HG02678 (cell line): ENCODE measurements at regions not wholly inside any gene's neighbourhood (a gene's known extent, or its start where the extent isn't known, plus 50 kb on each side); places are given as distances from the start of the nearest gene placed in this dataset.
"Not testable (repeated sequence)": the region's sequence is repeated elsewhere in the genome, so short reads cannot be mapped to it uniquely, and the experiment has no call there.

Experiments
- ATAC-seq: cut with Tn5 transposase; IDR thresholded peaks from one replicate; pipeline ENCODE4 v1.9.1; 2021; ENCODE audit warnings: mild to moderate bottlenecking, moderate library complexity; ENCODE audit not compliant: unreplicated experiment

DNA sequence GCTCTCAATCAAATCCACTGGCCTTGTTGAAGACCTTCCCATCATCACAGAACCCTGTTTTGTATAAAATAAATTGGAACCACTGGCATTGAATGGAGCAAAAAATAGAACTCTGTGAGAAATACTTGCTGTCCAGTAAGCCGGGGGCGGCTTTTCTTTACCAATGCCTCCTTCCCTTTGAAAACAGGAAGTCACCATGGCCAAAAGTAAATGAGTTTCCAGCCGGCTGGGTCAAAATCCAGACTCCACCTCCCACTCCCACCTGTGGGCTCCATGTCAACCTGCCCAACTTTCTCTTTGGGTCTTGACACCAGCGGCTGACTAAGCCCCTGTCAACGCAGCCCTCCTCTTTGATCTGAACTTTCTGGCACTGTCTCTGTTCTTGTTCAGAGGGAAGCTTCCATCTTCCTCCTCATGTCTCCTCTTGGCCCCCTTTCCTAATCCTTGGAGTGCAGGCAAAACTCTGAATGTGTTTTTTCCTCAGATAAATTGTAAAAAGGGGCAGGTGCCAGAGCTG is 95.2 kb downstream of the TFAP2C start:
- no peak for ATAC-seq

DNA sequence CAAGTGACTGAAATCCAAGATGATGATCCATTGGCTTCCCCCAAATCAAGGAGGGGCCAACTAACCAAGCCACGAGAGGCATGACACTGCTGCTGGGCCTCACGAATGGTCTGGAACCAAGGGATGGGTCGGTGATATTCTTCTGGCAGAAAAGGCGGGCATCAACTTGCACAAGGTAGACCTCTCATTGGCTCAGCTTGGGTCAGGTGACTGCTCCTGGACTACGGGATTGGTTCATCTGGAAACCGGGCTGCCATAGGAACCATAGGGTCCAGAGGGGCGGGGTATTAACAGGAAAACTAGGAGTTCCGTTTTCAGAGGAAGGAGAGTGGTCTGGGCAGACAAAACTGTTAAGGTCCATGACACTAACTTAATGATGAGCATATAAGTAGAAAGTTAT is 100.9 kb downstream of the TFAP2C start:
- ATAC-seq, result no peak

DNA sequence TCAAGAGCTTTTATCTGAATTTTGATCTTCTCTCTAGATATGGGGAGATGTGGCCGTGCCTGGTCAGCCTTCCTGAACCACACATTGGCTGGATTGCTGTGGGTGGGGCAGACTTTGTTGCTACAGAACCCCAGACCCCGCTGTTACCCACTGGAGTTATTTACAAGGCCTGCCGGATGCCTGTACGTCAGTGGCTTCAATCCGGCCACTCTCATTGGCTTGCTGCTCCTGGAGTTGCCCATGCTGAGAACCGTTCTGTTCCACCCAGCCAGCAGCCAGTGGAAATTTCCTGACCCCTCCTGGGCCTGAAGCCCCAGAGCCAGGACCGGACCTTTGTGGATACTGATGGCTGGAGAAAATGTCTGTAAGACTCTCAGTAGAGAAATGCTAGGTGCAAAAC is 101.9 kb downstream of the TFAP2C start:
- ATAC-seq, result no peak

DNA sequence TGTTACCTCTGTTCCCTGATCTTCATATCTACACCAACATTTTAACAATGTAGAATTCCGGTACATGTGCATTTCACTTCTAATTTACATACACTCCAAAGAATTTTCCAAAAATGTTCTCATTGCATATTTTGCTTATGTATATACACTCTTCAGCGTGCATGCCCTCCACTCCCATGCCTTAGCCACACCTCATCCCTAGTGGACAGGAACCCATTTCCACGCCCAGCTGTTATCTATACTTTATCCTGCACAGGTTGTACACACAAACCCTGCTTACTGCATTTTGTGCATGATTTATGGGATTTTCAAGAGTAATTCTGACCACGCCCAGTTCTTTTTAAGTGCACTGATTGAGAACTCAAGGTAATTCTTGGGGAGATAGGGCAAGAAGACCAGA is 102.4 kb downstream of the TFAP2C start:
- ATAC-seq, result no peak

DNA sequence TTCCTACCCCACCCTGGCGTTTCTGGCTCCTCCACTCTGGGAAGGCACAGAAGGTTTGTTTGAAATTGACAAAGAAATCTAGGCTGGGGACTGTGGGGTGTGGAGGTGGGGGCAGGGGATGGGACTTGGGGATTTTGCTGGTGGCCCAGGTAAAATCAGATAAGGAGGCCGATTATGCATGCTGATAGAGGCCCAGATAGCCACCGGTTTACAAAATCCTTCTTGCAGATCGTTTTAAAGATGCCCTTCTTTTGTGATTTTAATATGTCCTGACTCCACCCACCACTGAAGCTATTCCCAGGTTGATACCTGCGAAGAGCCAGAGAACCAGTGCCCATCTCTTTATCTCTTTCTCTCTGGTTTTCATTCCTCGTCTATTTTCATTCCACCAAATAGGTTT is 104.9 kb downstream of the TFAP2C start:
- ATAC-seq, result no peak

DNA sequence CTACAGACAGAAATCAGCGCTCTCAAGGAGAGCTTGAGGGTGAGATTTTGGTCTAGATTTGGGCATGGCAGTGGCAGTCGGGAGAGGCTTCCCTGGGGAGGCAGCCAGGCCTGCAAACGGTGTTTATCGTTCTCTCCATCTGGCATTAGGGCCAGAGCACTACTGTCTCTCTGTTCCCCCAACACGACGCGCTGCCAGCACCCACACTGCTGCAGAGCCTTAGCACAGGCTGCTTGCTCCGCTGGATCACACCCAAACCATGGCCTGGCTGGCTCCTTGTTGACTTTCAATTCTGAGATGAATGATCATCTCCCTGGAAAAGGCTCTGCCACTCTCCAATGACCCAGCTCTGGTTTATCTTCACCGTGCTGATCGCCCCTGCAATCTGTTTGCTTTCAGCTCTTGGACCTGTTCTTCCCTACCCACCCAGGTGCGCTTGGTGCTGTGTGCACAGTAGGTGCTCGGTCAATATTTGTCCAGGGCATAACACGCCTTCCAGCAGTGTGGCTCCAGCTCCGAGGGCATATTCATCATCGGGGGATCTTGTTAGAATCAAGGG is 106.1 kb downstream of the TFAP2C start:
- no peak for ATAC-seq

DNA sequence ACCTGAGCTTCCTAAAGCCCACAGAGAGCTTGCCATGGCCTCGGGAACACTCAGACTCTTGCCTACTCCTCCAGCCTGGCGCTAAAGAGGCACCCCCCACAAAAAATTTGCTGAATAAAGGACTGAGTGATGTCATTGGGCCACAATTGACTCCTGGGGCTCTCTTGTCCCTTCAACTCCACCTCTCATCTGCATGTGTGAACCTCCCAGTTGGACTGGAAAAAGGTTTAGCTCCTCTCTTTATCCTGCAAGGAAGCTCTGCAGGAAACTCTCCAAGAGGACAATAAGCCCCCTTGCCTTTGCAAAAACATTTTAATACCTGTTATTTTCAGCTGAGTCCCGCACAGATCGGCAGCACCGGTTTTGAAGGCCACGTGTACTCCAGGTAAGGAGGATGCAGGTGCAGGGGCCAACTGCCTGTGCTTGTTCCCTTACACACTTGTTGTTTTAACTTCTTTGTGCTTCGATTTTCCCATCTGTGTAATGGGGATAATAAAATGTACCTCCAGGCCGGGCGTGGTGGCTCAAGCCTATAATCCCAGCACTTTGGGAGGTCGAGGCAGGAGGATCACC is 107.3 kb downstream of the TFAP2C start:
- no peak for ATAC-seq

DNA sequence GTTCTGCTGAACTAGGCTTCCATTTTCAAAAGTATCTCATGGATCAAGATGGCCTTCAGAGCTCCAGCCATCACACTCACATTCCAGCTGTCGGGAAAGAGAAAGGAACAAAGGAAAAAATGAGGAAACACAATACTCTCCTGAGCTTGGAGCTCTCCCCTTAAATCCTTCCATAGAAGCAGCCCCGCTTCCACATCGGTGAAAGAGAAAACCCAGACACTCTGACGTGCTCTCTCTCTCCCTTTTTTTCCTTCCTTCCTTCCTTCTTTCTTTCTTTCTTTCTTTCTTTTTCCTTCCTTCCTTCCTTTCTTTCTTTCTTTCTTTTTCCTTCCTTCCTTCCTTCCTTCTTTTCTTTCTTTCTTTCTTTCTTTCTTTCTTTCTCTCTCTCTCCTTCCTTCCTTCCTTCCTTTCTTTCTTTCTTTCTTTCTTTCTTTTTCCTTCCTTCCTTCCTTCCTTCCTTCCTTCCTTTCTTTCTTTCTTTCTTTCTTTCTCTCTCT is 115.3 kb downstream of the TFAP2C start:
- not testable (repeated sequence) for ATAC-seq

DNA sequence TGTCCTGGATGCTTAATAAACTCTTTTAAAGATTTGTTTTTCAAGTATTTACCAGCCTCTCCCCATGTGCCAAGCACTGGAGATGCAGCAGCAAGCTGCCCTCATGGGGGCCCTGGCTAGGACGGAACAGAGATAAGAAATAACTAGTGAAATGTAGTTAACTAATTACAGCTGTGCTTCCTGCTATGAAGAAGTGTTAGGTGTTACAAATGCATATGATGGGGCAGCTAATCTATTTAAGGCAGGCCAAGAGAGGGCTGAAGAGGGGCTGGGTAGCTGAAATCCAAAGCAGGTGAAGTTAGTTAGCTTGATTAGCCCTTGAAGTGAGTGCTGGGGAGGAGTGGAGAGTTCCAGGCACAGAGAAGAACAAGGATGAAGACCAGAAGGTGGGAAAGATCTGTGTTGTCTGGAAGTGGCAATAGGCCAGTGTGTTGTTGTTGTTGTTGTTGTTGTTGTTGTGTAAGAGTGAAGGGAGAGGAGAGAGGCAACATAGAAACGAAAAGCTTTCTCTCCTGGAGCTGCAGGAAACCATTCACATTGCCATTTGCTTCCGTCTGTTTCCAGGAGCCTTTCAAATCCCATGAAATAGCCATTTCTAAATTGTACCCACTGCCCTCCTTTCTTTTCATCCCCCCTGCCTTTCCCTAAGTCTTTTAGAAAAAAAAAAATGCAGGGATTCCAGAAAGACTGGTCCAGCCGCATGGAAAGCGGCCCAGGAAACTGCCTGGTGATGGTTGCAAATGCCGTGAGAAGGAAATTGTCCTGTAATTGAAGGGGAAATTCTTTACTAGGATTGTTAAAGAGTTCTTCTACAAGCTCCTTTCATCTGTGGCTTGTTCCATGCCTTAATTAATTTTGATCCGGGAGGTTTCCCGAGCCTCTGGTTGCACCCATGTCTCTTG is 119.6 kb downstream of the TFAP2C start:
- ATAC-seq, result no peak

DNA sequence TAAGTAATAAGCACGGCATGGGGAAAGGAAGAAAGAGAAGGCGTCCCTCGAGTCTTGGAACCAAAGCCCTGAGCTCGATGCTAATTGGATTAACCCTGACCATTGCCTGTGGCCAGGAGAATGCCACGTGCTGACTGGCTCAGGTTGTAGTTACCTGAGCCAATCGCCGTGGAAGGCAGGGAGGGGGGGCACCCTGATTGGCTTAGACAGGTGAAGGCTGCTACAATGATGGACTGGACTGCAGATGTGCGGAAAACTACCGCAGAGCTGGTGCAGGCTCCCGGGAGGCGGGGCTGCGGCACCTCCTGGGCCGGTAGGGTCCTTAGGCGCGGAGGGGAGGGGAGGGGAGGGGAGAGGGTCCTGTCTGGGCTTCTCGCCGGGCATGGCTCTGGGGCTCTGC is 121.3 kb downstream of the TFAP2C start:
- no peak for ATAC-seq

DNA sequence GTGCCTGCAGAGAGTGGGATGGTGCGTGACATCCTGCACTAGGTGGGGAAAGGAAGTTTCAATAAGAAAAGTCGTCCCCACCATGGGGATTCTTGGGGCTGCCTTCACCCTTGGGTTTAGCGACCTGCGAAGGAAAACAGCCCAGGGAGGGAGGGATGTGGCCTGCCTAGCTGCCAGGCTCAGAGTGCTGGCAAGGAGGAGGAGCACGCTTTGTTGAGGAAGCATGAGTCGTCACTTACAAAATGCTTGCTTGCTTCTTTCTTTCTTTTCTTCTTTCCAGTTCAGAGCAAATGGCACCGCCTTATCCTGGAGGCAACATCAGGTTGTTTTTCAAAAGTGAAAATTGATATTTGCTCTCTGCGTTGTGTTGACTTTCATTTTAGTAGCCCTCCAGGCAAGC is 123.2 kb downstream of the TFAP2C start:
- no peak for ATAC-seq

DNA sequence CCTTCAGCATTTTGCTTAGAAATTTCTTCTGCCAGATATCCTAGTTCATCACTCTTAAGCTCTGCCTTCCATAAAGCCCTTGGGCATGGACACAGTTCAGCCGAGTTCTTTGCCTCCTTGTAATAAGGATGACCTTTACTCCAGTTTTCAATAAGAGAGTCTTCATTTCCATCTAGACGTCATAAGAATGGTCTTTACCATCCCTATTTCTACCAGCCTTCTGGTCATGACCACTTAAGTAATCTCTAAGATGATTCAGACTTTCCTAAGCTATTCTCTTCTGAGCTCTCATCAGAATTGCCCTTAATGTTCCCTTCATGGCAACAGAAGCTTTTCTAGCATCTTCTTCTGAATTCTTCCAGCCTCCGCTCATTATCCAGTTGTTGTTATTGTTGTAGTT is 126.1 kb downstream of the TFAP2C start:
- no peak for ATAC-seq

DNA sequence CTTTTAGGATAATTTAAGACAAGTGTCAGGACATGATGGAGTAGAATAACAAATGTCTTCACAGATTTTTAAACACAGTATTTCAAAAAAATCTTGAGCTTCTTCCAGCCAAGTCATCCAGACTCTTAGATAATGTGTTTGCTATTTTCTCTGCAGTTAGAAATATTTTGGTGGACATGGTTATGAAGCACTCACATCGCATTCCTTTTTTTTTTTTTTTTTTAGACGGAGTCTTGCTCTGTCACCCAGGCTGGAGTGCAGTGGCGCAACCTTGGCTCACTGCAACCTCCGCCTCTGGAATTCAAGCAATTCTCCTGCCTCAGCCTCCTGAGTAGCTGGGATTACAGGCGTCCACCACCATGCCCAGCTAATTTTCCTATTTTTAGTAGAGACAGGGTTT is 127.6 kb downstream of the TFAP2C start:
- ATAC-seq, result not testable (repeated sequence)

DNA sequence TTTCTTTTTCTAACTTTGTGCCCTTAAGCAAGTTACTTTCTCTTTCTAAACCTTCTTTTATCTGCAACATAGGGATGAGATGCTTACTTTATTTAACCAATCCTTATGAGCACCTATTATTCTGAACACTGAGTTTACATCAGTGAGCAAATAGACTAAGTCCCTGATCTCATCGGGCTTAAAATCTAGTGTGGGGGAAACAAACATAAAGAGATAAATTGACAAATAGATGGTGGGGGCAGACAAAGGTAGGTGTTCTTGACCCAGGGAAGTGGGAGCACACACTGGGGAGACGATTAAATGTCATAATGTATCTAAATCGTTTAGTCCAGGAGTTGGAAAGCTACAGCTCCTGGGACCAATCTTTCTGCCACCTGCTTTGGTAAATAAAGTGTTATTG is 129.6 kb downstream of the TFAP2C start:
- no peak for ATAC-seq

DNA sequence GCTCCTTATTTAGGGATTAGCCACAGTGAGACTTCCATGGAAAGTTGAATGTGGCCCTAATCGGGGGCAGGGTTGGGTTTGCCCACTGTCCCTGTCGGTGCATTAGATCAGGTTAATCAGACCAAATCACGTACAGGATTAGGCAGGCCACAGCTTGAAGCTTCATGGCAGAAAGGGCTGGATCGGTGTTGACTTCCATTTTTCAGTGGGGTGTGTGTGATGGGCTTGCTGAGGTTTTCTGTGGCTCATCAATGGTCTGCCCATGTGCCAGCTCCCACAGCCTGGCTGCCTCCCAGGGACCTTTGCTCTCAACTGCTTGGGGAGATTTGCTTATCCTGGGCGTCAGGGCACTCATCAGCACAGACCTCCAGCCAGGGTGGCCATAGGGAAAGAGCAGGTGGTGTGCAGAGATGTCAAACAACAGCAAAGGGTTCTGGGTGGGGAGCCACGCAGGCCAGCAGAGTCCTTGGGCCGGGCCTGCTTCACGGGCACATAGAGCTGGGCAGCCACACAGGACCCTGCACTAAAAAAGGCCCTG is 130.7 kb downstream of the TFAP2C start:
- no peak for ATAC-seq

DNA sequence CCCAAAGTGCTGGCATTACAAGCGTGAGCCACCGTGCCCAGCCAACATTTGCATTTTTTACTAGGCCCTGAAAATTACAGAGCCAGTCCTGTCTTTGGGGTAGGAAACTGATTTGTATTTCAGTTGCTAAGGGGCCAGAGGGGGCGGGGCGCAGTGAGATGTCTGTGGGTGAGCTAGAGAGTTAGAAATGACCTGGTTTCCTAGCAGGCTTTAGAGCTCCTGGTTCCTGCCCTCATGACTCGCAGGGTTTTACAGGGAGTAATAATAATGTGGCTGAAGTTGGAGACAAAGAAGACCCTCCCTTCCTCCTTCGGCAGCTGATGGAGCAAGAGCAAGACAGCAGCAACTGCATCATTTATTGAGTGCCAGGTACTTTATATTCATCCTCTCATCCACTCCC is 131.5 kb downstream of the TFAP2C start:
- ATAC-seq, result no peak

DNA sequence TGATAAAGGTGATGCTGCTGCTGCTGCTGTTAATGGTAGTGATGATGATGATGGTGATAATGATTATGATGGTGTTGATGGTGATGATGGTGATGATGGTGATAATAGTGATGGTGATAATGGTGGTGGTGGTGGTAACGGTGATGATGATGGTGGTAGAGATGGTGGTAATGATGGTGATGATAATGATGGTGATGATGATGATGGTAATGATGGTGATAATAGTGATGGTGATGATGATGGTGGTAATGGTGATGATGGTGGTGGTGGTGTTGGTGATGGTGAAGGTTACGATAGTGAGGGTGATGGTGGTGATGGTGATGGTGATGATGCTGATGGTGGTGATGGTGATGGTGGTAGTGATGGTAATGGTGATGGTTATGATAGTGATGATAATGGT is 132.3 kb downstream of the TFAP2C start:
- no peak for ATAC-seq

DNA sequence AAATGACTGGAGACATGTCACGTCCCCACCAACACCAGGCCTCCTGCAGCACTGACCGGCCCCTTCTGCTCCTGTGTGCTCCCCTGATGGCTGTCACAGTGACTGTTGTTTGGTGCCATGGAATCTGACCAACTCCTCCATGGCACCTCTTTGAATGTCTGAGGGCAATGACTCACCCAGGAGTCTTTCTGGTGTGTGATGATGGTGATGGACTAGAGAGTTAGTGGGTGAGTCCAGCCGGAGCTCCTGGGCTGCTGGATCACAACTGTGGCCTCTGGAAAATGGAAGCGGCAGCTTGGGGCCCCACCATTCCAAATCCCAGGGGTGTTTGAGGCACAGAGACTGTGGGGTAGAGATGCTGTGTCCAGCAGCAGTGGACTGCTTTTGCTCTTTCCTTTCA is 133.3 kb downstream of the TFAP2C start:
- ATAC-seq, result no peak

DNA sequence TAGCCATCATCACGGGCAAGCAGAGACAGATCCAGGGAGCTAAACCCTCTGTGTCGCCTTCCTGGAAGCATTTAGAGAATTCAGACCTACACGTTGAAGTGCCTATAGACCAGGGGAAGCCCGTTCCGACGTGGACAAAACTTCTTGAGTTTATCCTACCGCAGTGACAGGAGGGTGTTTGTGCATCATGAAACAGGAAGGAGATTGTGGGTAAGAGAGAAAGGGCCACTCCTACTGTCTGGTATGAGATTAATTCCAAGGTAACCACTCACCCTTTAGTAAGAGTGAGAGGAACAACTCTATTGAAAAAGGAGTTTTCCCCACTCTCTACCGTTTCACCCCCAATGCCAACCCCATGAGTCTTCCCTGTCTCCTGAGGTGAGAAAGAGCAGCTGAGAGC is 133.7 kb downstream of the TFAP2C start:
- no peak for ATAC-seq

DNA sequence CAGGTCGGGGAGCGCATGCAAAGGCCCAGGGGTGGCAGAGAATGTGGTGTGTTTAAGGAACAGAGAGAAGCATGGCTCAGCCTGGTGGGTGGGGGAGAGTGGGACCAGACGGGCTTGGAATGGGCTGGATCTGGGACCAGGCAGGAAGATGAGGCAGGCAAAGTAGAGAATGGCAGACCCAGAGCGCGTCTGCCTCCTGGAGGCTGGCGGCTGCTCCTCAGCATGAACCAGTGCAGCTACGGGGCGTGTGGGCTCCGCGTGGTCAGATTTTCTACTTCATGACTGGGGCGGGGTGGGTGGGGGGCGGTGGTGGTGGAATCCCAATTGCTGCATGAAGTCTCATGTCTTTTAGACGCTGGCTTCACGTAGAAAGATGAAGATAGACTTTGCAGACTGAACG is 135.6 kb downstream of the TFAP2C start:
- ATAC-seq, result no peak

DNA sequence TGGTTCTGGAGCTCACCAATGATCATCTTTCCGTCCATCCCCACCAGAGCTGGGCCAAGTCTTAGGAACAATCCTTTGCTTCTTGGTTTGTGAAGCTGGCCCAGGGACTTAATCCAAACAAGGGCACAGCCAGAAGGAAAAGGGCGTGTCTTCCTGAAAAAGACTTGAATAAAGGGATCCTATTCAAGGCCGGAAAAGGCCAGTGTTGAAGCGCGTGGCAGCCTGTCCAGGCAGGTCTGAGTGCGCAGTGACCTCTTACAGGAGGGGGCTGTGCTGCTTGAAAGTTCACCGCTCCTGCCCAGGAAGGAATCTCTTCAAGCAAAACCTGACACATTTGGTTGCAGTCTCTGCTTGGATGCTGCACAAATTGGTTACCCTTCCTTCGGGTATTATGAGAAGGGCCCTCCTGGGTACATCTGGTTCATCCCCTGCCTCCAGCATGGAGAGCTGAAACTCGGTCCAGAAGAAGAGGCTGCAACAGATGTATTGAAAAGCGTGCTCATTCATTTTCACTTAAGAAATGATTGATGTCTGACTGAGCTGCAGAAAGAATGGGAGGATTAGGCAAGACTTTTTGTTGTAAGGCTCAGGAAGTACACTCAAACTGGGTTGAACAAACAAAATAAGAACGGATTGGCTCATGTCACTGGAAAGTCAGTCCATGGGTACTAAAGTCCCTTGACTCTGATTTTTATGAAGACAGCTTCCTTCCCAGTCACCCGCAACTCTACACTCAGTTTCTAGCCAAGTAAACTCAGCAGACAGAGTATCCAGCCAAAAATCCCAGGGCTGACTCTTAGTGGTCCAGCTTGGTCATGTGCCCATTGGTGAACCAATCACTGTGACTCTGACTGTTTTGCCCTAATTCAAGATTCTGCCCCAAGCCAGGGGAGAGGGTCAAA is 136.3 kb downstream of the TFAP2C start:
- ATAC-seq, result no peak
